ENCODE measurements at regions not wholly inside any gene's neighbourhood (a gene's known extent, or its start where the extent isn't known, plus 50 kb on each side); places are given as distances from the start of the nearest gene placed in this dataset.

- no peak for TF ChIP-seq CTCF (IDR thresholded peaks at IDR 0.05)
- DNase-seq (ENCODE audit: low spot score) (no peak), ATAC-seq (ENCODE audit: low FRiP score) (no peak)
These were observed 88.2 kb upstream of the AKT3 start for GRCh38 chr1:243938208-243938607.

- DNase-seq (ENCODE audit: low spot score), result no peak
- no peak for ATAC-seq (ENCODE audit: low FRiP score)
- TF ChIP-seq CTCF (IDR thresholded peaks at IDR 0.05), result no peak
These were observed 83.5 kb upstream of the AKT3 start for GRCh38 chr1:243933495-243933894.

- TF ChIP-seq CTCF (IDR thresholded peaks at IDR 0.05), result no peak
- ATAC-seq (ENCODE audit: low FRiP score), result no peak
These were observed 81.9 kb upstream of the AKT3 start for GRCh38 chr1:243931957-243932356.

GRCh38 chr1:243930822-243931671, 81.0 kb upstream of the AKT3 start:
- DNase-seq (ENCODE audit: low spot score) (no peak), ATAC-seq (ENCODE audit: low FRiP score) (no peak)
- no peak for TF ChIP-seq CTCF (IDR thresholded peaks at IDR 0.05)

More at GRCh38 chr1:243931957-243932356, 81.9 kb upstream of the AKT3 start:
- DNase-seq (ENCODE audit: low spot score), result no peak

- DNase-seq (ENCODE audit: low spot score) (no peak), ATAC-seq (ENCODE audit: low FRiP score) (no peak)
- no peak for TF ChIP-seq CTCF (IDR thresholded peaks at IDR 0.05)
These were observed 77.3 kb upstream of the AKT3 start for GRCh38 chr1:243927381-243927780.

- ATAC-seq (ENCODE audit: low FRiP score) (peak; percentile 25), DNase-seq (ENCODE audit: low spot score) (no peak)
- no peak for TF ChIP-seq CTCF (IDR thresholded peaks at IDR 0.05)
These were observed 76.8 kb upstream of the AKT3 start for GRCh38 chr1:243926803-243927245.

- TF ChIP-seq CTCF (IDR thresholded peaks at IDR 0.05), result no peak
- ATAC-seq (ENCODE audit: low FRiP score) (no peak), DNase-seq (ENCODE audit: low spot score) (no peak)
These were observed 76.3 kb upstream of the AKT3 start for GRCh38 chr1:243926299-243926698.

Data from omental fat pad (tissue), 3 donors.